Common myeloid progenitor, CD34-positive (primary cell): ENCODE measurements at regions not wholly inside any gene's neighbourhood (a gene's known extent, or its start where the extent isn't known, plus 50 kb on each side); places are given as distances from the start of the nearest gene placed in this dataset.

Source experiments
- CTCF ChIA-PET: fragments of 350-600 bp; sonication (Branson Sonifier 250); formaldehyde crosslinking; loops from one replicate; lab custom pipeline; 2021; ENCODE audit warnings: antibody characterized with exemption; lab: Charles Lee
- POLR2A ChIA-PET: fragments of 350-600 bp; sonication (Branson Sonifier 250); formaldehyde crosslinking; loops from one replicate; lab custom pipeline; 2021; ENCODE audit warnings: antibody characterized with exemption; lab: Charles Lee
- DNase-seq, 3 donors: peaks; one replicate each; pipeline versions ENCODE4 v3.0.0 to v3.0.0-alpha.2; 2013
- H3K27ac ChIP-seq, 2 experiments: 1 replicate in 1 of 2; 2 replicates in 1 of 2; pipeline ENCODE4 v1.7.0; 2013; ENCODE audit warnings: inconsistent platforms in 2 of 2, low read length in 2 of 2, mild to moderate bottlenecking in 2 of 2, low read depth in 1 of 2, moderate library complexity in 1 of 2; ENCODE audit not compliant: severe bottlenecking in 2 of 2, insufficient read depth in 1 of 2, poor library complexity in 1 of 2
- H3K27me3 ChIP-seq, 5 experiments: replicated peaks in 2 of 5; 1 replicate in 3 of 5; 2 replicates in 2 of 5; pipeline versions ENCODE4 v1.6.1 to v1.7.0; 2013; ENCODE audit warnings: low read length in 4 of 5, mild to moderate bottlenecking in 2 of 5, moderate library complexity in 2 of 5, inconsistent platforms in 1 of 5; ENCODE audit not compliant: insufficient read depth in 5 of 5, control insufficient read depth in 4 of 5
- H3K36me3 ChIP-seq, 4 experiments: 1 replicate in 2 of 4; 2 replicates in 2 of 4; pipeline versions ENCODE4 v1.6.1 to v1.7.0; 2013; ENCODE audit warnings: low read length in 3 of 4, control low read depth in 1 of 4, mild to moderate bottlenecking in 1 of 4; ENCODE audit not compliant: control insufficient read depth in 4 of 4, insufficient read depth in 4 of 4
- H3K4me1 ChIP-seq, 4 experiments: 1 replicate in 3 of 4; 2 replicates in 1 of 4; pipeline versions ENCODE4 v1.6.1 to v1.7.1; 2013; ENCODE audit warnings: low read length in 3 of 4, mild to moderate bottlenecking in 3 of 4, control low read depth in 1 of 4, inconsistent platforms in 1 of 4, moderate library complexity in 1 of 4; ENCODE audit not compliant: control insufficient read depth in 4 of 4, insufficient read depth in 4 of 4; ENCODE audit errors: control extremely low read depth in 1 of 4
- H3K4me3 ChIP-seq, 7 experiments: 1 replicate in 4 of 7; 2 replicates in 3 of 7; pipeline versions ENCODE4 v1.5.1 to v1.7.0; 2013; ENCODE audit warnings: mild to moderate bottlenecking in 7 of 7, low read length in 6 of 7, moderate library complexity in 6 of 7, inconsistent platforms in 2 of 7, low read depth in 2 of 7, control low read depth in 1 of 7; ENCODE audit not compliant: insufficient read depth in 4 of 7, control insufficient read depth in 1 of 7; ENCODE audit errors: extremely low read depth in 1 of 7
- H3K9me3 ChIP-seq, 5 experiments: 1 replicate in 4 of 5; 2 replicates in 1 of 5; pipeline versions ENCODE4 v1.6.1 to v1.7.1; 2013; ENCODE audit warnings: low read length in 4 of 5, mild to moderate bottlenecking in 2 of 5, inconsistent platforms in 1 of 5, low read depth in 1 of 5, moderate library complexity in 1 of 5; ENCODE audit not compliant: control insufficient read depth in 4 of 5, insufficient read depth in 2 of 5; ENCODE audit errors: control extremely low read depth in 1 of 5
- WGBS: methylation state at CpG from one replicate; pipeline ENCODE4 v1.1.5; 2013; ENCODE audit not compliant: insufficient coverage; 5-methylcytosine and 5-hydroxymethylcytosine counted together

- peaks cover 0 to 6% (median 0%) of the 10 kb centered on the region in 4 experiments for H3K4me1 ChIP-seq
- no peak for DNase-seq
- ChIA-PET CTCF (no interaction called here), POLR2A (no interaction called here)
- no peaks in the 10 kb centered on the region for H3K27me3 ChIP-seq
- H3K4me3 ChIP-seq, result no peak overlapping the region
- H3K36me3 ChIP-seq, result no peaks in the 10 kb centered on the region
- H3K9me3 ChIP-seq, result peaks cover 0 to 2% (median 0%) of the 10 kb centered on the region in 5 experiments
- H3K27ac ChIP-seq, result no peak overlapping the region
These were observed 144.5 kb upstream of the ABCA1 start for GRCh38 chr9:105072476-105072875.

- WGBS, result 100% methylated on average over 1 of the region's 1 CpG
- ChIA-PET POLR2A (no interaction called here), CTCF (no interaction called here)
- no peaks in the 10 kb centered on the region for H3K36me3 ChIP-seq
- no peak for DNase-seq
- peaks cover 0 to 2% (median 0%) of the 10 kb centered on the region in 4 experiments for H3K4me1 ChIP-seq
- H3K4me3 ChIP-seq, result no peak overlapping the region
- H3K27ac ChIP-seq, result no peak overlapping the region
- H3K9me3 ChIP-seq, result no peaks in the 10 kb centered on the region
- no peaks in the 10 kb centered on the region for H3K27me3 ChIP-seq
These were observed 145.2 kb upstream of the ABCA1 start for GRCh38 chr9:105073147-105073546.

GRCh38 chr9:105074491-105074890 lies 146.5 kb upstream of the ABCA1 start:
- Histone ChIP-seq H3K27ac (no peak overlapping the region), H3K4me3 (no peak overlapping the region), H3K36me3 (no peaks in the 10 kb centered on the region), H3K27me3 (no peaks in the 10 kb centered on the region), H3K4me1 (no peaks in the 10 kb centered on the region), H3K9me3 (no peaks in the 10 kb centered on the region)
- DNase-seq, result no peak
- ChIA-PET POLR2A (no interaction called here), CTCF (interaction anchor here (1.0 to 1.6 kb wide), 2 partner anchors 10 to 66 kb away, joined by 3 read pairs; no protein-coding TSS in a partner anchor)
- WGBS, result no CpG with 5 or more reads among the region's 2 CpGs

- 74% methylated on average over 2 of the region's 5 CpGs for WGBS
- Histone ChIP-seq H3K9me3 (no peaks in the 10 kb centered on the region), H3K4me3 (no peak overlapping the region), H3K36me3 (no peaks in the 10 kb centered on the region), H3K27ac (no peak overlapping the region), H3K27me3 (no peaks in the 10 kb centered on the region), H3K4me1 (no peaks in the 10 kb centered on the region)
- POLR2A ChIA-PET, result no interaction called here
- no peak for DNase-seq
- CTCF ChIA-PET, result interaction anchor here (0.8 kb wide), 2 partner anchors 11 to 13 kb away, joined by 3 read pairs; no protein-coding TSS in a partner anchor
These were observed 148.8 kb upstream of the ABCA1 start for GRCh38 chr9:105076729-105077128.

GRCh38 chr9:105079457-105079856 lies 151.5 kb upstream of the ABCA1 start:
- WGBS, result 86% methylated on average over 2 of the region's 2 CpGs
- no peak overlapping the region for H3K27ac ChIP-seq
- H3K27me3 ChIP-seq, result no peaks in the 10 kb centered on the region
- no peaks in the 10 kb centered on the region for H3K36me3 ChIP-seq
- no peaks in the 10 kb centered on the region for H3K9me3 ChIP-seq
- H3K4me3 ChIP-seq, result no peak overlapping the region
- no peak for DNase-seq
- no peaks in the 10 kb centered on the region for H3K4me1 ChIP-seq
- CTCF ChIA-PET, result interaction anchor here (0.7 to 2.3 kb wide), 2 partner anchors 18 to 43 kb away, joined by 3 to 6 read pairs; no protein-coding TSS in a partner anchor
- POLR2A ChIA-PET, result no interaction called here

GRCh38 chr9:105082843-105083242 lies 154.9 kb upstream of the ABCA1 start:
- Histone ChIP-seq H3K27ac (no peak overlapping the region), H3K4me1 (no peaks in the 10 kb centered on the region), H3K27me3 (no peaks in the 10 kb centered on the region), H3K36me3 (no peaks in the 10 kb centered on the region), H3K4me3 (no peak overlapping the region), H3K9me3 (no peaks in the 10 kb centered on the region)
- ChIA-PET POLR2A (no interaction called here), CTCF (interaction anchor here (1.7 kb wide), 1 partner anchor 13 kb away, joined by 6 read pairs; no protein-coding TSS in a partner anchor)
- WGBS, result 79% methylated on average over 7 of the region's 7 CpGs
- no peak for DNase-seq

GRCh38 chr9:105083256-105083655 lies 155.3 kb upstream of the ABCA1 start:
- no peak for DNase-seq
- Histone ChIP-seq H3K27ac (no peak overlapping the region), H3K36me3 (no peaks in the 10 kb centered on the region), H3K4me1 (no peaks in the 10 kb centered on the region), H3K27me3 (no peaks in the 10 kb centered on the region), H3K9me3 (no peaks in the 10 kb centered on the region), H3K4me3 (no peak overlapping the region)
- no CpG with 5 or more reads among the region's 2 CpGs for WGBS
- ChIA-PET POLR2A (no interaction called here), CTCF (no interaction called here)
